GM21576 (cell line): ENCODE measurements at regions not wholly inside any gene's neighbourhood (a gene's known extent, or its start where the extent isn't known, plus 50 kb on each side); places are given as distances from the start of the nearest gene placed in this dataset.

Source experiments
- ATAC-seq: cut with Tn5 transposase; IDR thresholded peaks from one replicate; pipeline ENCODE4 v1.9.1; 2021; ENCODE audit warnings: mild to moderate bottlenecking, moderate library complexity; ENCODE audit not compliant: unreplicated experiment

DNA sequence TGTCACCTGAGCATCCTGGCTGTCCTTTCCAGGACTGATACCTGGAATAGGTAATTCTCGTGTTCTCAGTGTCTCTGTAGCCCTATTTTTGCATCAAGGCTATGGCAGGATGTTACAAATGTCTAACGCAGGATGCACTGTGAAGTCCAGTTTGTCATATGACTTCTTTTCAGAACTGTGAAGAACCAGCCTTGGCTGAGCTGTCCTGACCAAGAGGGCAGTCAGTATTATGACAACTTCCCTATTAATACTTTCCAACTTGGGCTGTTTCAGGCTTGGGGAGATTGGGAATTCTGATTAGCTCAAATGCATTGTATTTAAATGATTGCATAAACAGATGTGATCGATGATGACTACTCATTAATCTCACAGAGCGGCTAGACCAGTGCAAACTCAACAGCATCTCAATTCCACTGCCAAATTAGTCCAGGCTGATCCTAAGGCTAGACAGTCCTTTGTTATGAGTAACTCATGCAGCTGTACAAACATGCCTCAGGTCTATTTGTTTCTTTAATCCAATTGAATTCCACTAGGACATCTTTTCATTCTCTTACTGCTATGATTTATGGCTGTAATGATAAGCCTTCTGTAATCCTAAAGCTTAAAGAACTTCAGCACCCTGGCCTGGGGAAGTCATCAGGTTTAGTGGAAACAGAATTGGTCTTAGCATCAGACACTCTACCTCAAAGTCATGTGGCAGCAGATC is 331.6 kb downstream of the KCNS3 start:
- no peak for ATAC-seq

DNA sequence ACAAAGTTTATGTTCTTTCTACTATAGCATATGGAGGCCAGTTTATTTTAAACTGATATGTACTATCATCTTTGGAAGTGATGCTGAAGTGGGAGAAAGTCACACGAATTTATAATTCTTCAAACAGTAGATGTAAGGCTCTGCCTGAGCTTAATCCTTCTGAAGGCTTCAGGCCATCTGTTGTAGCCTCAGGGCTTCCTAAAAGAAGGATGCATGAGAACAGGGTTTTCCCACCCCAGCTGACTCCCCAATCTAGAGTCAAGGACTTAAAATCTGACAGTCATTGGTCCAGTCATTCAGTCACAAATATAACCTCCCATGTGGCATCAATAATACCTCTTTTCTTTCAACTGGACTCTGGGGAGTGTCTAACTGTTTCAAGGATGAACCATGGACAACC is 330.5 kb downstream of the KCNS3 start:
- no peak for ATAC-seq

GRCh38 chr2:18200771-18201170 is 322.3 kb downstream of the KCNS3 start:
- no peak for ATAC-seq

DNA sequence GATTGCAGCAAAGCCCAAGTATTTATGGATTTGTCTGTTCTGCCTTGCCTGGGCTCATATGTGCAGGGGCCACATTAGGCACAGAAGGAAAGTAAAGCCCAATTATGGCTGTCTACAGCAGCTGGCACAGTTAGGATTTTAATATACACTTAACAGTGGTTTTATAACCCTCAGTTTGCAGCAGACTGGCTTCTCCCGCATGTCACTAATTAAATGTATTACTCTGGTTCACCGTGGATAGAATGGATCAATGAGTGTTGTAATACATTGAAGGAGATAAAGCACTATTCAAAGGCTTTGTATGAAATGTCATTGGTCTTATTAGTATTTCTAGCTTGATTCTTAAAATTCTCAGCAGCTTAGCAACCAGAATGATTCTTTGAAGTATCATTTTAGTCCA is 320.2 kb downstream of the KCNS3 start:
- no peak for ATAC-seq

DNA sequence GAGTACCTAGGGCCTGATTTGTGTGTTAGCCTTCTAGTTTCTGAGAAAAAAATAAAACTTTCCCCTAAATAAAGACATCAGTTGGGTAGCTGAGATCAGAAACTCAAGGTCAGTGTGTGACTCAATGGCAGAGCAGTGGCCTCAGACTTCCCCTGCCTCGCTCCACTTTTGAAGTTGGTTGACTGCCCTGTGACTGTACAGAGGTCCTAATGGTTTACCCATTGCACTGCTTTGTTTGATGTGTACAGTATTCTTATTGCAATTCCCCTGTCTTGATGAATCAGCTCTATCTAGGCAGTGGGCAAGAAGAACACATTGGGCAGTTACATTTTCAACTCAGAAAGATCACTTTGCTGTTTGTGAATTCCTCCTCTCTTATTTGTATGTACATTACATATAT is 315.7 kb downstream of the KCNS3 start:
- no peak for ATAC-seq

GRCh38 chr2:18186816-18187613 is 308.5 kb downstream of the KCNS3 start:
- ATAC-seq, result no peak

DNA sequence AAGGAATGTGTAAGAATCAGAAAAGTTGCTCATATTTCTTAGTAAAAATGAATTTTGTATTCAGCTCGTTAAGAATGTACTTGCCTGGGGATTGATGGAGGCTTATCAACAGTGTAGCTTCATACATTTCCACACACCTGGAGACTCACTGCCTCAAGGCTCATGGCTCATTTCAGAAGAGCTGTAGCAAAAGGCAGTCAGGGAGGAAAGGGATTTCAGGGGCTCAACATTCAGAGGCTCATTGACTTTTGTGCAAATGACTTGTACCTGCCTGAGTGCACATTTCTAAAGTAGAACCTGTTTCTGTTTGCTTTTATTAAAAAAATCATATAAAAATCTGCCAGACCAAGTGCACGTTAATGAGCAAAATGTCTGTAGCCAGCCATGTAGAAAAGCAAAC is 304.4 kb downstream of the KCNS3 start:
- no peak for ATAC-seq

DNA sequence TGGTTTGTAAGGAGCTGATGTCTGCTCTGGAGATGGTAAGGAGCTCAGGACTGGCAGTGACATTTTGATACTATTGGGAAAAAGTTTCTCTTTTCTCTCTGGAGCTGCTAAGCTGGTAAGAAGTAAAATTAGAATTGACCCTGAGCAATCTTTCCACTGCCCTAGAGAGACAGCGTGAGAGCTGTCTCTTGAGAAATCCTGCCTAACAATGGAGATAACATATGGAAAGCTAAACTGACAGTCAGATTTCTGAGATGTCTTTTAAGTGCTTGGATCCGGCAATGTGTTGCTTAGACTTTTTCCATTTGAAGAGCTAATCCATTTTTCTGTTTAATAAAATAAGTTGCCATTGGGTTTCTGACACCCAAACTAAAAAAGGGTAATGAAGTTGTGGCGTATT is 302.4 kb downstream of the KCNS3 start:
- no peak for ATAC-seq

DNA sequence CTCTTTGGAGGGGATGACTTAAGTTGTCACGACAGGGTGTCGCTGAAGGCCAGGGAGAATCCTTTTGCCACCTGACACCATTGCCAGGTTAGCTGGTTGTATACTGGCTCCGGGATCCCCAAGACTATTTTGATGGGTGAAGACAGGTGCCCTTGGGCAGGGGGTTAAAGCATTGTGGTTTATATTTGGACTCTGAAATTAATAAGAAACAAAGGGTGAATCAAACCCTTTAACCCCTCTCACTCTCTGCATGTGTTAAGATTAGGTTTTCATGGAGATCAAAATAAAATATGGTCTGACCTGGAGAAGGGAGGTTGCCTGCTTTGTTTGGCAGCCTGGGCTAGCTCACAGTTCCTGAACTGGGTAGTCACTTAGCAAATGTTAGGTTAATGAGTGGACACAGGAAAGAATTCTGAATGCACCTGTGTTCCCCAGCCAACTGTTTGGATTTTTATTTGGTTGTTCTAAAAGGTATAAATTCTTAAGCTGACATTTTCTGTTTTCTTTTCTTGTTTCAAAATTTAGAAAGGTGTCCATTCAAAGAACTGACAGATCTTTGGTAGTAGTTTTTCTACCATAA is 301.7 kb downstream of the KCNS3 start:
- no peak for ATAC-seq

DNA sequence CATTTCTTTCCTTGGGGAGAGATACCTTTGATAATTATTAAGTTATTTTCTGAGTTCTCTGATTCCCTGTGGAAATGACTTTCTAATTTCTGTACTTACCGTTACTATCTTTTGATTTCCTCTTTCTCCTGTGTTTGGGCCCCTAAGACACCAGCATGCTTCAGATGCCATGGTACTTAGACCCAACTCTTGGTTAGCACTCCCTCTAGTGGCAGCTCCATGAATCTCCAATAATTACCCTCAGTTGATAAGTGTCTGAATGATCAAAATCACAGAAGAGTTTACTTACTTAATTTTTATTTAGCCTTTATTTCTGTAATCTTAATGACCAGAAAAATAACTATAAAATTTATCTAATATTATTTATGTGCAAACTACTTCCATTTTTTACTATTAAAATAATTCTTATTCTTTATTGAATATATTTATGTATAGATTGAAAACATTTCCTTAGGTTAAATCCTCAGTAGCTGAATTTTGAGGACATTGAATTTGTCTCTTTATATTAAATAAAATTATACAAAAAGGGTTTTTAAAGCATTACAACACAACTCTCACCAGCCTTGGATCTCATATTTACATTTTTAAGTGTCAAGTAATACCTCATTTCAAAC is 300.4 kb downstream of the KCNS3 start:
- peak; percentile 97 for ATAC-seq

GRCh38 chr2:18176679-18177215 is 298.3 kb downstream of the KCNS3 start:
- ATAC-seq, result no peak

- ATAC-seq, result no peak
These were observed 294.1 kb downstream of the KCNS3 start for GRCh38 chr2:18172607-18173006.

GRCh38 chr2:18171191-18172139 is 293.0 kb downstream of the KCNS3 start:
- no peak for ATAC-seq

GRCh38 chr2:18170642-18171041 is 292.2 kb downstream of the KCNS3 start:
- no peak for ATAC-seq

- ATAC-seq, result no peak
These were observed 291.4 kb downstream of the KCNS3 start for GRCh38 chr2:18169893-18170175.

DNA sequence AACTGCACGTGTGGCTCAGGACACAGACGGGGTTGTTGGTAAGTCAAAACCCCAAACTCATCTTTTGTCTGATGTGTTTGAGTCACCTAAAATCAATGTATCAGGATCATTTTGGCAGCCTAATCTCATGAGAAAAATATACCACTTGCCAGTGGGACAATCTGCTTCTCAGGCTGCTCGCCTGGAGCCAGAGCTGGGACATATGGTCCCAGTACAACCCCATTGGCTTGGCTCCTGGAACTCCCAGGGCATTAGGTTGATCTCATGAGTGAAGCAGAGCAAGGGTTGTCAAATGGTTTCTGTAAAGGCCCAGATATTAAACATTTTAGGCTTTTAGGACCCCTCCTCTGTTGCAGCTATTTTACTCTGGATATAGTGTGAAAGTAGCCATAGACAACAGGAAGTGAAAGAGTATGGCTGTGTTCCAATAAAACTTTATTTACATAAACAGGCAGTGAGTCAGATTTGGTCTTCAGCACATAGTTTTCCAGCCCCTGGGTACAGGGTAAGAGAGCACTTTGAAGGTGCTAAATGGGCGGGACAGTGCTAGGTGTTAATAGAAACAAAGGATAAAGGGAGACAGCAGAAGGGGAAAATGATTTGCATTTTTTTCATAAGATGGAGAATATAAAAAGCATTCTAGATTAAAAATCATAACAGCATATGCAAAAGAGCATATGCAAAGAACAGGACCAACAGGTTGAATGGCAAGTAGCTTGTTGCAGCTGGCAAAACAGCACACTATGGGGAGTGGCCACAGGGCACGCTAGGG is 290.8 kb downstream of the KCNS3 start:
- no peak for ATAC-seq

- ATAC-seq, result no peak
These were observed 289.4 kb downstream of the KCNS3 start for GRCh38 chr2:18167871-18168270.

GRCh38 chr2:18161681-18162080 is 283.2 kb downstream of the KCNS3 start:
- ATAC-seq, result no peak

- ATAC-seq, result no peak
These were observed 281.4 kb downstream of the KCNS3 start for GRCh38 chr2:18159896-18160295.

GRCh38 chr2:18156421-18156820 is 278.0 kb downstream of the KCNS3 start:
- no peak for ATAC-seq
